ENCODE measurements at regions not wholly inside any gene's neighbourhood (a gene's known extent, or its start where the extent isn't known, plus 50 kb on each side); places are given as distances from the start of the nearest gene placed in this dataset.

GRCh38 chr9:99411479-99412115 is 189.5 kb downstream of the SEC61B start:
- Histone ChIP-seq H3K79me1 (ENCODE audit: low read depth, low read length) (no peaks in the 10 kb centered on the region), H2BK15ac (ENCODE audit: low read length) (no peak overlapping the region), H2BK5ac (ENCODE audit: low read depth, low read length) (no peak overlapping the region), H4K5ac (ENCODE audit: insufficient read length, low read depth, low read length) (no peak overlapping the region), H2AFZ (ENCODE audit: low read length) (peak overlapping the region; percentile 75; the same call in 1 of the 2 replicates), H3K27me3 (replicated peaks in 1 of 4; ENCODE audit: control insufficient read depth in 3 of 4, extremely low read depth in 1 of 4, insufficient read depth in 3 of 4, low read length in 3 of 4) (no peaks in the 10 kb centered on the region), H3K23me2 (ENCODE audit: low read depth, low read length) (no peaks in the 10 kb centered on the region), H3K23ac (ENCODE audit: insufficient read length) (no peak overlapping the region), H2BK20ac (ENCODE audit: low read length) (no peak overlapping the region), H2BK12ac (ENCODE audit: low read depth, low read length) (no peak overlapping the region), H4K91ac (replicated peaks; ENCODE audit: insufficient read length, low read length) (no peak overlapping the region), H3K36me3 (ENCODE audit: control insufficient read depth in 2 of 4, insufficient read depth in 4 of 4, low read length in 3 of 4) (no peaks in the 10 kb centered on the region), H3K4me1 (replicated peaks in 1 of 4; ENCODE audit: control insufficient read depth in 3 of 4, insufficient read depth in 4 of 4, low read length in 3 of 4) (0 out of 7 replicates have a peak, but pooled peaks cover 0 to 4% (median under 1%) of the 10 kb centered on the region in 4 experiments), H3K14ac (ENCODE audit: insufficient read length) (no peak overlapping the region), H3K9me3 (ENCODE audit: insufficient read depth in 2 of 2, low read depth in 1 of 2, low read length in 1 of 2) (no peaks in the 10 kb centered on the region), H2AK5ac (ENCODE audit: low read depth, low read length) (no peak overlapping the region), H3K56ac (replicated peaks; ENCODE audit: insufficient read length, low read depth, low read length) (no peak overlapping the region), H3K4me3 (ENCODE audit: extremely low read depth in 1 of 4, insufficient read depth in 2 of 4, low read depth in 3 of 4, low read length in 4 of 4) (no peak overlapping the region), H3K27ac (ENCODE audit: low read depth, low read length) (no peak overlapping the region), H3K4ac (replicated peaks; ENCODE audit: insufficient read length, low read depth, low read length) (no peak overlapping the region), H2BK120ac (replicated peaks; ENCODE audit: low read depth, low read length) (no peak overlapping the region), H3K9ac (replicated peaks in 1 of 4; ENCODE audit: extremely low read depth in 1 of 4, low read depth in 3 of 4, low read length in 3 of 4) (no peak overlapping the region), H3K4me2 (ENCODE audit: insufficient read depth in 1 of 2, low read depth in 2 of 2, low read length in 2 of 2) (no peak overlapping the region), H4K8ac (ENCODE audit: extremely low read depth, insufficient read depth, low read length) (no peak overlapping the region), H3K18ac (ENCODE audit: extremely low read depth, low read length) (no peak overlapping the region), H3K79me2 (ENCODE audit: control insufficient read depth in 1 of 2, insufficient read depth in 2 of 2, low read length in 2 of 2) (no peaks in the 10 kb centered on the region), H4K20me1 (replicated peaks in 1 of 2; ENCODE audit: control insufficient read depth in 1 of 2, insufficient read depth in 2 of 2, low read length in 2 of 2) (no peaks in the 10 kb centered on the region)
- WGBS, 2 experiments (ENCODE audit: extremely low coverage in 1 of 2, insufficient coverage in 1 of 2, insufficient read length in 1 of 2, insufficient replicate concordance in 2 of 2, low coverage in 1 of 2, low lambda C conversion rate in 2 of 2, missing lambda C conversion rate in 1 of 2), result 71% methylated on average over 8 of the region's 8 CpGs; no CpG with 5 or more reads in 1 of the 2 experiments
- peak; percentile 48 for FAIRE-seq
- TF ChIP-seq YY1 (IDR thresholded peaks at IDR 0.05; ENCODE audit: low read depth, low read length) (peak; percentile 73; the same call in 1 of the 2 replicates), GTF2F1 (IDR thresholded peaks at IDR 0.05; ENCODE audit: borderline replicate concordance, low read depth, low read length) (no peak)
- DNase-seq (ENCODE audit: low read depth in 1 of 2, low spot score in 2 of 2), result no peak
- ChIA-PET CTCF (ENCODE audit: partially characterized antibody) (interaction anchor here (1.6 kb wide), 1 partner anchor 11 kb away, joined by 4 read pairs; no protein-coding TSS in a partner anchor), POLR2A (ENCODE audit: partially characterized antibody) (interaction anchor here (1.0 kb wide), 1 partner anchor 51 kb away, joined by 3 read pairs; no protein-coding TSS in a partner anchor)
